ENCODE measurements at regions not wholly inside any gene's neighbourhood (a gene's known extent, or its start where the extent isn't known, plus 50 kb on each side); places are given as distances from the start of the nearest gene placed in this dataset.

DNA sequence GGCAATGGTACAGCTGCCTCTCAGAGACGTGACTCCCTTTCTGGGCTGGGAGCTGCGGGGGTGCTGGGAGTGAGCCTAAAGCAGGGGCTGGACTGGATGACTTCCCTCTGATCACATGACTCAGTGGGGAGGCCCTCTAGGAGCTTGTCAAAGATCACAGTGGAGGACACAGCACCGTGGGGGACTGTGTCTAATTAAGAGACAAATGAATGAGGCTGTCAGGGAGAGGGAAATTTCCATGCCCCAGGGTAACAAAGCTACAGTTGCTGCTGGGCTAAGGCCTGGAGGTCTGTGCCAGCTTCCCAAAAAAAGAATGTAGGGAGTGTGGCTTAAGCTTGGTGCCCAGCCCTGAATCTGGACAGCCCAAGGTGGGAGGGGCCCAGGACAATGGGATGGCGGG is 262.8 kb upstream of the PLET1 start:
- TF ChIP-seq CTCF (CRISPR knock-in tag; IDR thresholded peaks at IDR 0.05) (no peak), CAMTA2 (CRISPR knock-in tag; IDR thresholded peaks at IDR 0.05; ENCODE audit: borderline replicate concordance) (no peak)

Data from HepG2 (cell line).